GM18508 (cell line): ENCODE measurements at regions not wholly inside any gene's neighbourhood (a gene's known extent, or its start where the extent isn't known, plus 50 kb on each side); places are given as distances from the start of the nearest gene placed in this dataset.

Experiments used
- ATAC-seq: cut with Tn5 transposase; IDR thresholded peaks from one replicate; pipeline ENCODE4 v1.9.1; 2021; ENCODE audit warnings: moderate number of reproducible peaks; ENCODE audit not compliant: insufficient read depth, unreplicated experiment

DNA sequence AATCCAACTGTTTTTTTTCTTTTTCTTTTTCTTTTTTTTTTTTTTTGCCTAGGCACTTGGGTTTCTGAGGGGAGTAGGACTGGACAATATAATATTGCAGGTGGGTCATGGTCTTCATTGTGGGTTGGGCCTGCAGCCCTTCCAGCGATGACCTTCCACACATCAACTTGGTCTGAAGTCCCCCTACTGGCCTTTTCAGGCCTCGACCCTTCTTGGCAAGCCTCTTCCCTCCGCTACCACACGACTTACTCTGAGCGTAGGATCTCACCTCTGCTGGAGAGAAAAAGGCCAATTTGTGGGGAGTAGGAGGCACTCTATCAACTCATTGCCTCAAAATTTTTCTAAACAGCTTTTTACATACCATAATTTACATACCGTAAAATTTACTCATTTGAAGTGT, 51.1 kb upstream of the GRIK3 start:
- no peak for ATAC-seq

GRCh38 chr1:37089750-37090149, 55.4 kb upstream of the GRIK3 start:
- no peak for ATAC-seq

- ATAC-seq, result no peak
These were observed 56.4 kb upstream of the GRIK3 start for GRCh38 chr1:37090671-37091070.

GRCh38 chr1:37092937-37093336, 58.6 kb upstream of the GRIK3 start:
- no peak for ATAC-seq

DNA sequence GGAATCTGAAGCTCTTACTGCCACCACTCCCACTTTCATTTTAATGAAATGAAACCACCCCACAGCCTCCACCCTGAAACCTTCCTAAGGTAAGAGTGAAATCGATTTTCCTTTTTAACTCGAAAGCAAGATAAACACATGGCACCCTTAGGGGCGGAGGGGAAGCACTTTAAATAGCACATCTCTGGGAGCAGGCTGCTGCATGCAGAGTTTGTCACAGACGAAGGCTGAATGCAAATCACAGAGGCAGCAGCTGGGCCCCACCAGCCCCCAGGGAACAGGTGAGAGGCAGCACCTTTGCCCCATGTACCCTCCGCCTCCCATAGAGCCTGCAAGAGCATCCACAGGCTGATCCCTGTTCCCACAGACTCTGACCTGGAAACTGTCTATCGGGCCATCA, 60.0 kb upstream of the GRIK3 start:
- no peak for ATAC-seq

- no peak for ATAC-seq
These were observed 62.2 kb upstream of the GRIK3 start for GRCh38 chr1:37096523-37096922.

- ATAC-seq, result no peak
These were observed 63.4 kb upstream of the GRIK3 start for GRCh38 chr1:37097731-37098130.

GRCh38 chr1:37098237-37098636, 63.9 kb upstream of the GRIK3 start:
- no peak for ATAC-seq

DNA sequence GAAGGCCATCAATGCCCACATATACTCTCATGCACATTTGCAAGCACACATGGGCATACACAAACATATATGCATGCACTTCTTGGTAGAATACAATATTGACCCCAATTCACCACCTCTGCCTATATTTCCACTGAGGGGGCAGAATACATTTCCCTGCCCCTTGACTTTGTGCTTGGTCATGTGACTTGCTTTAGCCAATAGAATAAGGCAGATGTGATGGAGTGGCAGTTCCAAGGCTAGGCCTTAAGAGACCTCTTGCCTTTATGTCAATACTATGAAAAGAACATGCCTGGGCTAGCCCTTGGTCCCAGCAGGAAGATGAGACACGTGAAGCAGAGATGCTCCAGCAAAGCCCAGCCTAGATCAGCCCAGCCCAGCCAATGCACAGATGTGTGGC, 66.0 kb upstream of the GRIK3 start:
- ATAC-seq, result no peak

- ATAC-seq, result no peak
These were observed 68.5 kb upstream of the GRIK3 start for GRCh38 chr1:37102656-37103382.

DNA sequence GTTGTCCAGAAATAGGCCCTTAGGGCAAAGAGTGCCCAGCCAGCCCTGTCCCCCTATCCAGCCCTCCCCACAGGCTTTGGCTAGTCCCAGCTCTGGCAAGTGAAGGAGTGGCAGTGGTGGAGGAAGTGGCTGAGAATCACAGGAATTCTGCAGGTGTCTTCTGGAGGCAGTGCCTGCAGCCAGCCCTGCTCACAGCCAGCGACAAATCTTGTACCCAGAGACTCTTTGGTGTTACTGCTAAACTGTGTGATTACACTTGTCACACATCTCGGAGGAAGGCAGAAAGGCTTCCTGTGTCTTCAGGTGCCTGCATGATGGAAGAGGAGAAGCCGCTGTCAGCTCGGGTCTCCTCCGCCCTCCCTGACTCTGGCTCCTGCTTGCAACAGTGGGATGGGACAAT, 71.6 kb upstream of the GRIK3 start:
- no peak for ATAC-seq

- ATAC-seq, result no peak
These were observed 73.0 kb upstream of the GRIK3 start for GRCh38 chr1:37107153-37107907.

GRCh38 chr1:37108596-37109188, 74.4 kb upstream of the GRIK3 start:
- ATAC-seq, result no peak

DNA sequence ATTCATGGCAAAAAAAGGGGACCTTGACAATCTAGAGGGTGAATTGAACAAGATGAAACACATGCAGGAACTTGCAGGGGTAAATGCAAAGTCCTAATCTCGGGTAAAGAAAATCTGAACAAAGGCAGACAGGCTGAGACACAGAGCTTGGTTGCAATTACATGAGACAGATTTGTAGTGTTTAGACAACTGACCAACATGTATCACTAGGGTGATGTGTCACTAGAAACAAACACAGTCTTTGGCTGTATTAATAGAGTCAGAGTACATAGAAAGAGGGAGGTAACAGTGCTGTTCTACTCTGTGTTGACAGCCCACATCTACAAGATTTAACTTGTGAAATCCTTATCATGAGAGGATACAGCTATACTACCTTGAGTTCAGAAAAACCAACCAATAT, 78.1 kb upstream of the GRIK3 start:
- no peak for ATAC-seq

DNA sequence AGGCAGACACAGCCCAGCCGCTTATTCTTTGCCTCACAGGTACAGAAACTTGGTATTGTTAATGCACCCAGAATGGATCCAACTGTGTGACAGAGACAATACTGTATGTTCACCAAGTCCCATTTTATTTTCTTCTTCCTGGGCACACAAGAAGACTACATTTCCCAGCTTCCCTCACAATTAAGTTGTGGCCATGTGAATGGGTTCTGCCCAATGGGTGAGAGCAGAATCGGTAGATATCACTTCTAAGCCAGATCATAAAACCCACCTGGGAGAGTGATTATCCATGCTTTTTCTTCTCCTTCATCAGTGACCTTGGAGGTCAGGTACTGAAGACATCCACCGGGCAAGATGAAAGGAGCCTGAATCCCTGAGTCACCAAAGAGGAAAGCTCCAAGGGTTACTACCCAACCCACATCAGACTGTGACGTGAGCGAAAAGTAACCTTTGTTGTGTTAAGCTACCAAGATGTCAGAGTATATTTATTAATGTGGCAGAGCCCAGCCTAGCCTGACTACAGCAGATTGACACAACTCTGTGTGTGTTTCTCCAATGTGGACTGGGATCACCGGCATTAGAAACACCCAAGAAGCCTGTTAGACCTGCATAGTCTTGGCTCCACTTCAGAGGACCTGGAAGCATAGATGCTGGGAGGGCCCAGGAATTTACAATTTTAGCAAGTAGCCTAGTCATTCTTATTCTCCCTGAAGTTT, 79.1 kb upstream of the GRIK3 start:
- ATAC-seq, result no peak

GRCh38 chr1:37118790-37119189, 84.5 kb upstream of the GRIK3 start:
- no peak for ATAC-seq

DNA sequence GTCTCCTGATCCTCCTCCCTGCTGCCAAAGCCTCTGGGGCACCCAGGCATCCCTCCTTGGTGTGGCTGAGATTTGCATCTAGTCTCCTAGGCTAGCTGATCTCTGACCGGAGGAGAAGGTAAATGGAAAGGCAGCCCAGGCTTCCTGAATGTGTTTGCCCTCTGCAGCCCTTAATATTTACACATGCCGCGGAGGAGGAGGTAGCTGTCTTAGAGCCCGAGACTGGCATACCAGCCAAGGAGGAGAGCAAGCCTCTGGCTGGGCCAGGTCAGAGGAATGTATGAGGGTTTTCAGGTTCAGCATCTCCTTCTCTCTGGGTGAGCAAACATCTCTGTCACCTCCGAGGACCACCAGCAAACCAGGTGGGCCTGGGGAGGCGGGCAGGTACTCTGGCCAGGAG, 86.0 kb upstream of the GRIK3 start:
- ATAC-seq, result no peak

GRCh38 chr1:37123276-37124115, 89.2 kb upstream of the GRIK3 start:
- ATAC-seq, result no peak

DNA sequence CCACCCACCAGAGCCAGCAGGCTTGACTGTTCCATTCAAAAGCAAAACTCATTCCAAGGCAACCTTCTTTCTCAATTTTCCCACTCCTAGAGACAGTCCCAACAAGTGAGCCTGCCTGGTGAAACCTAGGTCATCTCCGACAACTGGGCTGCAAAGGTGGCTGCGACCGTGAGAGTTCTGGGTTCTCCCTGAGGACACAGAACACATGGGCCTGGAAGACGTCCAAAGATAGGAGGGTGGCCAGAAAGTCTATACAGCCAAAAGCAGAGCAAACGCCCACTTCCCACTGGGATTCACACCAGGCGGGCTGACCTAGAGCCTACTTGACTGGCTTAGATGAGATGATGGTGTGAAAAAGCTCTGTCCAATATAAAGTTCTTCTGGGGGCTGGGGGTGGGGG, 90.2 kb upstream of the GRIK3 start:
- ATAC-seq, result no peak

DNA sequence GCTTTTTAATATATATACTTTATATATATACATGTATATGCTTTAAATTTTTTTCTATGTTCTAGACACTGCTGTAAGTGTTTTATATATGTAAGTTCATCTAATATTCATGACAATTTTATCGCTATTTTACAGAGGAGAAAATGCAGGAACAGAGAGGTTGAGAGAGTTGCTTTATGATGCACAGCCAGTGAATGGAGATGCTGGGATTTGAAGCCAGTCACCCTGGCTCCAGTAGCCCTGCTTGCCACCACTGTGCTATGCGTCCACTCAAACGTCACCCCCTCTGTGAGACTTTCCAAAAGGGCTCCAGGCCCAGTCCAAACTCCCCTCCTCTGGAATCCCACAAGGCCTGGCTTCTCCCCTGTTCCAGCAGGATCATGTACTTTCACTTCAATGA, 91.0 kb upstream of the GRIK3 start:
- no peak for ATAC-seq
